CD4-positive, alpha-beta T cell (primary cell): ENCODE measurements at regions not wholly inside any gene's neighbourhood (a gene's known extent, or its start where the extent isn't known, plus 50 kb on each side); places are given as distances from the start of the nearest gene placed in this dataset.

Experiments used
- ATAC-seq: fragments of 200-7000 bp; cut with Tn5 transposase; one replicate; pipeline ENCODE4 v1.10.0; 2022; ENCODE audit warnings: mild to moderate bottlenecking; ENCODE audit not compliant: poor library complexity
- CTCF ChIA-PET: fragments of 350-600 bp; sonication (Branson Sonifier 250); formaldehyde crosslinking; loops from one replicate; lab custom pipeline; 2021; ENCODE audit warnings: antibody characterized with exemption, inconsistent platforms; lab: Charles Lee
- POLR2A ChIA-PET: fragments of 350-600 bp; sonication (Branson Sonifier 250); formaldehyde crosslinking; loops from one replicate; lab custom pipeline; 2021; ENCODE audit warnings: antibody characterized with exemption, inconsistent platforms; lab: Charles Lee
- DNase-seq, 14 experiments: peaks; one replicate each; pipeline ENCODE4 v3.0.0-alpha.2; 2013 to 2020; ENCODE audit warnings: mixed read lengths in 2 of 14
- H3K27ac ChIP-seq, 2 donors: one replicate each; pipeline versions ENCODE4 v1.5.1 to v1.7.0; 2013; ENCODE audit warnings: low read length in 2 of 2, low read depth in 1 of 2, mild to moderate bottlenecking in 1 of 2
- H3K27me3 ChIP-seq, 2 experiments: 1 replicate in 1 of 2; 2 replicates in 1 of 2; pipeline versions ENCODE4 v1.6.1 to v1.7.0; 2013; ENCODE audit warnings: low read length in 2 of 2, control low read depth in 1 of 2, mild to moderate bottlenecking in 1 of 2, moderate library complexity in 1 of 2; ENCODE audit not compliant: insufficient read depth in 2 of 2, control insufficient read depth in 1 of 2
- H3K36me3 ChIP-seq: one replicate; pipeline ENCODE4 v1.6.1; 2013; ENCODE audit warnings: low read length, control low read depth; ENCODE audit not compliant: insufficient read depth
- H3K4me1 ChIP-seq: one replicate; pipeline ENCODE4 v1.6.1; 2013; ENCODE audit warnings: low read length, control low read depth; ENCODE audit not compliant: insufficient read depth
- H3K4me3 ChIP-seq: one replicate; pipeline ENCODE4 v1.5.1; 2013; ENCODE audit warnings: mild to moderate bottlenecking, low read length, moderate library complexity
- H3K9me3 ChIP-seq, 2 experiments: 1 replicate in 1 of 2; 2 replicates in 1 of 2; pipeline versions ENCODE4 v1.6.1 to v1.7.0; 2013; ENCODE audit warnings: low read length in 2 of 2, mild to moderate bottlenecking in 2 of 2, control low read depth in 1 of 2, moderate library complexity in 1 of 2; ENCODE audit not compliant: control insufficient read depth in 1 of 2, insufficient read depth in 1 of 2
- H3K27ac Mint-ChIP-seq: one replicate; pipeline ENCODE4 v1.8.0; 2020; ENCODE audit warnings: mixed read lengths
- H3K27me3 Mint-ChIP-seq: one replicate; pipeline ENCODE4 v1.8.0; 2021; ENCODE audit warnings: mixed read lengths
- H3K36me3 Mint-ChIP-seq: one replicate; pipeline ENCODE4 v1.8.0; 2021; ENCODE audit warnings: low read depth, mixed read lengths
- H3K4me1 Mint-ChIP-seq: one replicate; pipeline ENCODE4 v1.8.0; 2021; ENCODE audit warnings: low read depth, mixed read lengths
- H3K4me3 Mint-ChIP-seq: one replicate; pipeline ENCODE4 v1.8.0; 2020; ENCODE audit warnings: mild to moderate bottlenecking, mixed read lengths
- H3K9me3 Mint-ChIP-seq: one replicate; pipeline ENCODE4 v1.8.0; 2020; ENCODE audit warnings: mixed read lengths
- intact Hi-C, 2 experiments: fragments of 100-400 bp; cut with DNase I in 1 of 2; cut with micrococcal nuclease in 1 of 2; formaldehyde crosslinking; loops; one replicate each; pipeline versions ENCODE4 v1.15.1 to v1.9.0; 2023 to 2025; cut with DNase I, micrococcal nuclease
- TF ChIP-seq, protein P1 (sequence below): fragments of 200-600 bp; IDR thresholded peaks from one replicate; pipeline ENCODE4 v1.8.0; 2022; ENCODE audit warnings: antibody characterized with exemption, mild to moderate bottlenecking

DNA sequence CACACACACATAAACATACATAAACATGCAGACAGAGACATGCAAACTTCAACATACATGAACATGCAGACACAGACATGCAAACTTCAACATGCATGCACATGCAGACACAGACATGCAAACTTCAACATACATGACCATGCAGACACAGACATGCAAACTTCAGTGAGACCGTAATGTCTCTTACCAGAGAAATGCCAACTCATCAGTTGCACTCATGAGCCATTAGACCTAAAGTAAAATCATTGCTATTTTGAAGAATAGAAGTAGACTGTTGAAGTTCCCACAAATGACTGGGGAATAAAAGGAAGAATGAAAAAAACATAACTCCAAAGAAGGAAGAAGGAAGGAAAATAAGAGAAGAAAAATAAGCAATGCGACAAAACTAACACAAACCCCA is 1044.0 kb upstream of the TMEM132C start:
- H3K27ac Mint-ChIP-seq, result no peak overlapping the region
- no peaks in the 10 kb centered on the region for H3K36me3 Mint-ChIP-seq
- H3K4me3 Mint-ChIP-seq, result no peak overlapping the region
- Histone ChIP-seq H3K9me3 (peaks cover 0 to 4% of the 10 kb centered on the region in 2 experiments), H3K27ac (no peak overlapping the region), H3K4me1 (no peaks in the 10 kb centered on the region), H3K4me3 (no peak overlapping the region), H3K36me3 (no peaks in the 10 kb centered on the region), H3K27me3 (no peaks in the 10 kb centered on the region)
- H3K9me3 Mint-ChIP-seq, result no peaks in the 10 kb centered on the region
- DNase-seq, result no peak
- ChIA-PET CTCF (no interaction called here), POLR2A (no interaction called here)
- TF ChIP-seq, protein P1, sequence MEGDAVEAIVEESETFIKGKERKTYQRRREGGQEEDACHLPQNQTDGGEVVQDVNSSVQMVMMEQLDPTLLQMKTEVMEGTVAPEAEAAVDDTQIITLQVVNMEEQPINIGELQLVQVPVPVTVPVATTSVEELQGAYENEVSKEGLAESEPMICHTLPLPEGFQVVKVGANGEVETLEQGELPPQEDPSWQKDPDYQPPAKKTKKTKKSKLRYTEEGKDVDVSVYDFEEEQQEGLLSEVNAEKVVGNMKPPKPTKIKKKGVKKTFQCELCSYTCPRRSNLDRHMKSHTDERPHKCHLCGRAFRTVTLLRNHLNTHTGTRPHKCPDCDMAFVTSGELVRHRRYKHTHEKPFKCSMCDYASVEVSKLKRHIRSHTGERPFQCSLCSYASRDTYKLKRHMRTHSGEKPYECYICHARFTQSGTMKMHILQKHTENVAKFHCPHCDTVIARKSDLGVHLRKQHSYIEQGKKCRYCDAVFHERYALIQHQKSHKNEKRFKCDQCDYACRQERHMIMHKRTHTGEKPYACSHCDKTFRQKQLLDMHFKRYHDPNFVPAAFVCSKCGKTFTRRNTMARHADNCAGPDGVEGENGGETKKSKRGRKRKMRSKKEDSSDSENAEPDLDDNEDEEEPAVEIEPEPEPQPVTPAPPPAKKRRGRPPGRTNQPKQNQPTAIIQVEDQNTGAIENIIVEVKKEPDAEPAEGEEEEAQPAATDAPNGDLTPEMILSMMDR, result no peak
- intact Hi-C loops, result no loop called here
- no peaks in the 10 kb centered on the region for H3K27me3 Mint-ChIP-seq
- H3K4me1 Mint-ChIP-seq, result no peaks in the 10 kb centered on the region
- ATAC-seq, result no peak

DNA sequence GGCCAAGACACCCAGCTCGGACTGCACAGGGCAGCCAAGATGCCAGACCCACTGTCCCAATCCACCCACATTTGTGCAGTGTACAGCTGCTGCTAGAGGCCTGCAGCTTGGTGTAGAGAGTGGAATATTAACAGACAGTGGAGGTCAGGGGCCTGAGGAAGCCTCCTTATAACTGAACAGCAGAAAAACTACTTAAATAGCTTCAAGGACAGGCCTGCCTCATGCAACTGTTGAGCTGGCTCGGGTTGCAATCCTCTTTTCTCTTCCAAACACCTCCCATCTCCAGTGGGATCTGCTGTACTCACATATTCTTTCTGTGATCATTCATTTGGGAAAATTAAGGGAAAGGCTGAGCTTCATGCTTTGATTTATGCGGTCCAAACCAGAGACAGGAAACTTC is 1043.2 kb upstream of the TMEM132C start:
- Mint-ChIP-seq H3K9me3 (no peaks in the 10 kb centered on the region), H3K27ac (no peak overlapping the region), H3K4me3 (no peak overlapping the region), H3K36me3 (no peaks in the 10 kb centered on the region), H3K27me3 (no peaks in the 10 kb centered on the region), H3K4me1 (no peaks in the 10 kb centered on the region)
- H3K27ac ChIP-seq, result no peak overlapping the region
- no peaks in the 10 kb centered on the region for H3K36me3 ChIP-seq
- TF ChIP-seq, protein P1, result no peak
- CTCF ChIA-PET, result no interaction called here
- no peaks in the 10 kb centered on the region for H3K4me1 ChIP-seq
- ATAC-seq (no peak), DNase-seq (no peak)
- no peak overlapping the region for H3K4me3 ChIP-seq
- peaks cover 0 to 4% of the 10 kb centered on the region in 2 experiments for H3K9me3 ChIP-seq
- POLR2A ChIA-PET, result no interaction called here
- intact Hi-C loops, result no loop called here
- no peaks in the 10 kb centered on the region for H3K27me3 ChIP-seq

DNA sequence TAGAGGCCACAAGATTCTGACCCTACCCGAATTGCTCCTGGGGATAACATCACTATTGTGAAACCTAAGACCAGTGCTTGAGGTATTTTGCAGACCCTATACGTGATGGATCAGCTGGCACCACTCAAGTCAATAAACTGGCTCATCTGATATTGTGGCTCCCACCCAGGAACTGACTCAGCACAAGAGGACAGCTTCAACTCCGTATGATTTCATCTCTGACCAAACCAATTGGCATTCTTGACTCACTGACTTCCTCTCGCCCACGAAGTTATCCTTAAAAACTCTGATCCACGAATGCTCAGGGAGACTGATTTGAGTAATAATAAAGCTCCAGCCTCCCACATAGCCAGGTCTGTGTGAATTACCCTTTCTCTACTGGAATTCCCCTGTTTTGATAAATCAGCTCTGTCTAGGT is 1036.1 kb upstream of the TMEM132C start:
- Histone ChIP-seq H3K36me3 (no peaks in the 10 kb centered on the region), H3K4me1 (no peaks in the 10 kb centered on the region), H3K4me3 (no peak overlapping the region), H3K9me3 (peaks cover 0 to 3% of the 10 kb centered on the region in 2 experiments), H3K27ac (no peak overlapping the region), H3K27me3 (no peaks in the 10 kb centered on the region)
- intact Hi-C loops, result no loop called here
- Mint-ChIP-seq H3K4me3 (no peak overlapping the region), H3K9me3 (peaks cover 4% of the 10 kb centered on the region), H3K4me1 (no peaks in the 10 kb centered on the region), H3K27ac (no peak overlapping the region), H3K27me3 (no peaks in the 10 kb centered on the region), H3K36me3 (no peaks in the 10 kb centered on the region)
- POLR2A ChIA-PET, result no interaction called here
- CTCF ChIA-PET, result no interaction called here
- ATAC-seq, result no peak
- DNase-seq, result no peak
- TF ChIP-seq, protein P1, result no peak
